GM19468 (cell line): ENCODE measurements at regions not wholly inside any gene's neighbourhood (a gene's known extent, or its start where the extent isn't known, plus 50 kb on each side); places are given as distances from the start of the nearest gene placed in this dataset.

Experiments
- ATAC-seq: cut with Tn5 transposase; IDR thresholded peaks from one replicate; pipeline ENCODE4 v1.9.1; 2021; ENCODE audit warnings: mild to moderate bottlenecking, moderate library complexity, moderate number of reproducible peaks; ENCODE audit not compliant: unreplicated experiment; ENCODE audit errors: extremely low read depth

- no peak for ATAC-seq
These were observed 505.6 kb downstream of the RPS24 start for GRCh38 chr10:78539247-78539766.

DNA sequence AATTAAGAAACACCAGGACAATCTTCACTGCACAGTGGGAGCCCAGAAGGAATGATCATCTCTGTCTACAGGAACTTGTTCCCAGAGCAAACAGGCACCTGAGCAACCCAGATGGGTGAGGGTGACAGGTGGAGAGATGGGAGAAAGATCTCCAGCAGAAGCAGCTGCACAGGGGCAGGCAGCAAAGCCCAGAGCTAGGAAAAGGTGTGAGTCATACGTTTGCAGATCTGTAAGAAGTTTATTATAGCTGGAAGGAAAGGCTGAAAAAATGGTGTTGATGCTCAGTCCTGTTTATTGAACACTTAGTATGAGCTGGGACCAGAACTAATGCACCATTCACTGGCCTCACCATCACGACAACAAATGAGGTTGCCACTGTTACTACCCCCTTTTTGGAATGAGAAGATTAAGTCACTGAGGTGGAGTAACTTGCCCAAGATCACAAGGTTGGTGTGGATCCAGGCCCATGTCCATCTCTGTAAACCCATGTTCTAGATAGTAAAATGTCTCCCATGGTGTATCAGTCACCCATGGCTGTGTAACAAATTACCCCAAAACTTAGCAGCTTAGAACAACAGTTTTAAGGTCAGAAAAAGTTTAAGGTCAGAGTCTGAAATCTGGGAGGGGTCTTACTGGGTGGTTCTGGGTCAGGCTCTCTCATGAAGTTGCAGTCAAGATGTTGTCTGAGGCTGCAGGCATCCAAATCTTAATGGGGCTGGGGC is 506.9 kb downstream of the RPS24 start:
- ATAC-seq: no peak

GRCh38 chr10:78541481-78542140 is 507.9 kb downstream of the RPS24 start:
- ATAC-seq: no peak

DNA sequence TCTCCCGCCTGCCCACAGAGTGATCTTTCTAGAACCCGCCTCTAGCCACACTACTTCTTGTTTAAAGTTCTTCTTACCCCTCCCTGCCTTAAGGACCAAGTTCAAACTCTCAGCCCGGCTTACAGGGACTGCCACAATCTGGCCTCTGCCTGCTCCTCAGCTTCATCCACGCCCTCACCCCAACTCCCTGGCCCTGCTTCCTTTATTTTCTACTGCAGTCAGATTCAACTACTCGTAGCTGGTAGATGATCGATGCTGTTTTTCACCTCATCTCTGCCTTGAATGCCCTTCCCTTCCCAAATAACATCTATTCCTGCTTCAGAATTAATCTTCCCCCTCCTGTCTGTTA is 508.5 kb downstream of the RPS24 start:
- no peak for ATAC-seq

DNA sequence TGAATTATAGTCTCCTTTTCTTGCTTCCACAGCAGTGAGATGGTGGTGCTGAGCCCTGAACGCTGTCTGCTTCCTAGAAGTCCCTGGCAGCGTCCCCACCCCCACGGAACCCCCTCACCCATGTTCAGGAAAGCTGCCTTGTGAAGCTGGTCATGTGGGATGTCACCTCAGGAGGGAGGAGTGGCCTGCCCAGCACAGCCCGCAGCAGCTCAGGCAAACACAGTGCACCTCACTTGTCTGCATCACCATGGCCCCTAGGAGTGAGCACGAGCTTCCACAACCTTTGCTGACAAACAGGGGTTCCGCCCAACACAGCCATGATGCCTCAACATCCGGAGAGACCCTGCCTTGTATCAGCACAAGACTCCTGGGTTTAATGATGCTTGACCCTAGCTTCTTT is 508.9 kb downstream of the RPS24 start:
- no peak for ATAC-seq

- ATAC-seq: no peak
These were observed 509.5 kb downstream of the RPS24 start for GRCh38 chr10:78543031-78543748.

- ATAC-seq: no peak
These were observed 510.2 kb downstream of the RPS24 start for GRCh38 chr10:78543749-78544362.

DNA sequence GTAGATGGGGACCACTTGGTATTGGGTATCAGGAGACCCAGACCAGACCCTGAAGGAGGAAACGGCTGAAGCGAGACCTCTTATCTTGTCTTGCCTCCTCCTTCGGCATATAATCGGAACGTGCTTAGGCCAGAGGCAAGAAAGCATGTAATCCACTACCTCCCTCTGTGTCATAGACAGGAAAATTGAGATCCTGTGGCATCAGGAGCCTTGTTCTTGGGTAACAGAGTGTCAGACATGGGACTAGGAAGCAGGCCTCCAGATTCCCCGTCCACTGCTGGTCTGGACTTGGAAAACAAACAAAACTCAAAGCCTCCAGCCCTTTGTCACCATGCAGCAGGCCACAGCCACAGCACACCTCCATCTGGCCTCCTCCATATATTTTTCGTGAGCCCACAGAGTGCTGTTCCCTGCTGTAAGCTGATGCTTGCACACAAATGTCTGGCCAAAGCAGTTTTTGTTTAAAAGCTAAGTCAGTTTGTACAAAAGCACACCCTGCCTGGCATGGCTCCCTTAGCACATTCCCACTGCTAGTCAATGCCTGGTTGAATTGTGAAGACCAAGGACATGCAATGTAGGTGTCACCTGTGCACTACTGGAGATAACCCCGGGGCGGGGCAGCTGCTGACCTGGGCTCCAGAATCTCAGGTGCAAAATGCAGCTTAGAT is 510.9 kb downstream of the RPS24 start:
- ATAC-seq: no peak

DNA sequence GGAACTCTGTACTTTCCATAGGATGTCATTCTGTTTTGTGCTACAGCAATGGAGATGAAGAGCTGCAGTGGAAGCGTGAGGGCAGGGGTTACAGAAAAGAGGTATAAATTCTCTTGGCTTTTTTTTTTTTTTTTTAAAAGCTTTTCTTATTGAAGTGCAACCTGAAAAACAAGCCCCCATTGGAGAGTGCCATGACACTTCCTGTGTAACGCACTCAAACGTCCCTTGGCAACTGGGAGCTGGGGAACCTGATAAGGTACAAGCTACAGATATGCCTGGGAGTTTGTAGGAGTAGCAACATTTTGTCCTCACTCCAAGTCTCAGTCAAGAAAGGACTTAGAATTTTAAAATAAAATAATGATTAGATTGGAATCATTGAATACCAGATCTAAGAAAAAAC is 512.1 kb downstream of the RPS24 start:
- ATAC-seq: no peak

- ATAC-seq: no peak
These were observed 513.7 kb downstream of the RPS24 start for GRCh38 chr10:78547397-78547796.

DNA sequence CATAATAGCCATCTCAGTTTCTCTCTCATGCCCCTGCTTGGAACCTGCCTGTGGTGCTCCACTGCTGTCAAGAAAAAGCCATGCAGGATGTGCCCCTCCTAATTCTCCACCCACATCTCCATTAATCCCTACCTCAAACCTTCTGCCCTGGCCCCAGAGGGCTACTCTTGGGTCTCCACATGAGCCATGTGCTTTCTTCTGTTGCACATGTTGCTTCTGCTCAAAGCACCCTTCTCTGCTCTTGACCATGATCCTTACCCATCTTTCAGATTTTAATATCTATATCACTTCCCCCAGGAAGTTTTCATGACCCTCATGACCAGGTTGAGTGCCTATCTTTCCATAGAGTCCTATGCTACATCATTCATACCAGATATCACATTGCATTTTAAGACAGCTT is 514.2 kb downstream of the RPS24 start:
- no peak for ATAC-seq

- ATAC-seq: no peak
These were observed 514.7 kb downstream of the RPS24 start for GRCh38 chr10:78548369-78548768.

GRCh38 chr10:78549140-78549935 is 515.7 kb downstream of the RPS24 start:
- no peak for ATAC-seq

DNA sequence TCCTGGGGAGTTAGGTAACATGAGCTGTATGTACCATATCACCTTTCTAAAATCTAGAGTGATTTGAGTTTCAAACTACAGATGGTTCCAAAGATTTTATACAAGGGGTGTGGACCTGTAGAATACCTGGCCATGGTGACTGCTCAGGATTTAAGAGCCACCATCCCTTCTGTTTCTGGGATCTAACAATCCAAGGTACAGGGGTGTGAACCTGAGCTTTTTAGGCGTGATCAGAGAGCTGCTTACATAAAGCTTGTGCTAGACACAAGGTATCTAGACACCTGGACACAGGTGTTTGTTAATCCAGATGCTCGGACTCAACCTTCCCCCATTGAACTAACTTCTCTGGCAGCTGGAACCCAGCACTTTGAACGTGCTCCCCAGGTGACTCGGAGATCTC is 516.4 kb downstream of the RPS24 start:
- ATAC-seq: no peak

- no peak for ATAC-seq
These were observed 517.1 kb downstream of the RPS24 start for GRCh38 chr10:78550716-78551115.

DNA sequence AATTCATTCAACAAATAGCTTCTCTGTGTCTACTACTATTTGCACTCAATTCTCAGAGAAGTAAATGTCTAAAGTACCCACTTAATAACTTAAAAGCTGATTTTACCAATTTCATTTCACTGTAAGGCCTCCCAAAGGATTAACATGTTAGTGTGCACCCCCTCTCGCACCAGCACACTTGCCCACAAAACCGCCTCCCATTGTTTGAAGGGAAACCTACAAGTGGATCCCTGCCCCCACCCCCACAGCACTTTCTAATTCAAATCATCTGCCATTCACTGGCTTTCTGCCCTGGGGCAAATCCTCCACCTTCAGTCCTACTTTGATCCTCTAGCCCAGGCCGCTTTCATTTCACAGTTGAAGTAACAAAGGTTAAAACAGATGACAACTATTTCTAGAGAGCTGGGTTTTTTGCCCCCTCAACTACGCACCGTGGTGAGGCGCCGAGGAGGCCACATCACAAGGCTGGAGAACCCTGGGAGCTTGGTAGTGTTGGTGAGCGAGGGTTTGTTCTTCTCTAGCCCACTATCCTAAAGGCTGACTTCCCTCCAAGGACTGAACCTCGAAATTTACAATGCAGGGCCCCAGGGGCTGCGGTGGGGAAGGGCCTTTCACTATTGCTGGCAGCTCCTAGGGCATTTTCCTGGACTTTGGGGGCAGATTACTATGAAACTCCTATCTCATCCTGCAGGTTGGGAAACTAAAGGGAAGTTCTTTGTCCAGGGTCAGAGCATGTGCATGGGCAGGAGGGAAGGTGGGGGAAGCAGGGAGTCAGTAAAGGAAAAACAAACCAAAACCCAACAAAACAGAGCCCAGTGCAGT is 517.4 kb upstream of the ZMIZ1 start:
- no peak for ATAC-seq

DNA sequence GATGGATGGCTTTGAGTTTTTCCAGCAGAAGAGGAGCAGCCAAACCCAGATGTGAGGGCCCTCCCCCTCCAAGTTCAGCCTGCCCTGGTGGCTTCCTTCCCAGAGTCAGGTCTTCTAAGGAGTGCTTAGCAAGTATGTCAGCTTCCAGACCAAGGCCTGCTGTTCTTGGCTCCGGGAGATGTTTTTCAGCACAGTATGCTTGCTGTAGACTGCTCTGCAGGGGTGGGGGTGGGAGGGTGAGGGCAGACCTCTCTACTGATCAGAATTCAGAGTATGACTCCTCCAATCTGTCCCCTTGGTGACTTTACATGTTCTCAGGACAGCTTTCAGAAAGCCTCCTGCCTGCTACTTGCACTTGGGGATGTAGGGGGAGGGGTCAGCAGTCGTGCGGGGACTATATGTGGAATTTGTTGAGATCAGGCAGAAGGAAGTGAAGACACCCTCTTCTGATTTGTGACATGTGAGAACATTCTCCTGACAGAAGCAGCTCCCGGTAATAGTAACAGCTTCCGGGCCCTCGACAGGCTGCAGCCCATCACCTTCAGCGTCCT is 516.4 kb upstream of the ZMIZ1 start:
- no peak for ATAC-seq

- no peak for ATAC-seq
These were observed 515.0 kb upstream of the ZMIZ1 start for GRCh38 chr10:78553792-78554191.
